GM18502 (cell line): ENCODE measurements at regions not wholly inside any gene's neighbourhood (a gene's known extent, or its start where the extent isn't known, plus 50 kb on each side); places are given as distances from the start of the nearest gene placed in this dataset.

Experiments used
- ATAC-seq: cut with Tn5 transposase; IDR thresholded peaks from one replicate; pipeline ENCODE4 v1.9.1; 2021; ENCODE audit warnings: mild to moderate bottlenecking; ENCODE audit not compliant: unreplicated experiment, poor library complexity

DNA sequence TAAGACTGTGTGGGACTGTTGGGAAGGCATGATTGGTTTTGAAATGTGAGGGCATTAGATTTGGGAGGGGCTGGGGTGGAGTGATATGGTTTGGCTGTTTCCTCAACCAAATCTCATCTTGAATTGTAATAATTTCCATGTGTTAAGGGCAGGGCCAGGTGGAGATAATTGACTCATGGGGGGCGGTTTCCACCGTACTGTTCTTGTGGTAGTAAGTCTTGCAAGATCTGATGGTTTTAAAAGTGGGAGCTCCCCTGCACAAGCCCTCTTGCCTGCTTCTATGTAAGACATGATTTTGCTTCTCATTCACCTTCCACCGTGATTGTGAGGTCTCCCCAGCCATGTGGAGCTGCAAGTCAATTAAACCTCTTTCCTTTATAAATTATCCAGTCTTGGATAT lies 76.6 kb upstream of the PPFIA2 start:
- no peak for ATAC-seq

DNA sequence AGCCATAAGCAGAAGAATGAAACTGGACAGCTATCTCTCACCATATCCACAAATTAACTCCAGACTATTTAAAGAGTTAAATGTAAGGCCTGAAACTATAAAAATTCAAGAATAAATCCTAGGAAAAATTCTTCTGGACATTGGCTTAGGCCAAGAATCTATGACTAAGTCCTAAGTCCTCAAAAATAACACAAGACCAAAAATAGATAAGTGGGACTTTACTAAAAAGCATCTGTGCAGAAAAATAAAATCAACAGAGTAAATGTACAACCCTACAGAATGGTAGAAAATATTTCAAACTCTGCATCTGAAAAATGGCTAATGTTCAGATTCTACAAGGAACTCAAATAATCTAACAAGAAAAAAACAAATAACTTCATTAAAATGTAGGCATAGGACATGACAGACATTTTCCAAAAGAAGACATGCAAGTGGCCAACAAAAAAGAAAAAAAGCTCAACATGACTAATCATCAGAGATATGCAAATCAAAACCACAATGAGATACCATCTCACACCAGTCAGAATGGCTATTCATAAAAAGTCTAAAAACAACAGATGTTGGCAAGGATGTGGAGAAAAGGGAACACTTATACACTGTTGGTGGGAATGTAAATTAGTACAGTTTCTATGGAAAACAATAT lies 61.0 kb upstream of the PPFIA2 start:
- no peak for ATAC-seq

DNA sequence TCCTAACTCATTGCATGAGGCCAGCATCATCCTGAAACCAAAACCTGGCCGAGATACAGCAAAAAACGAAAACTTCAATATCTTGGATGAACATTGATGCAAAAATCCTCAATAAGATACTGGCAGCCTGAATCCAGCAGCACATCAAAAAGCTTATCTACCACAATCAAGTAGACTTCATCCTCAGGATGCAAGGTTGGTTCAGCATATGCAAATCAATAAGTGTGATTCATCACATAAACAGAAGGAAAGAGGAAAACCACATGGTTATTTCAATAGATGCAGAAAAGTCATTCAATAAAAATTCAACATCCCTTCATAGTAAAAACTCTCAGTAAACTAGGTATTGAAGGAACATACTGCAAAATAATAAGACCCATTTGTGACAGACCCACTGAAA lies 56.5 kb upstream of the PPFIA2 start:
- no peak for ATAC-seq

DNA sequence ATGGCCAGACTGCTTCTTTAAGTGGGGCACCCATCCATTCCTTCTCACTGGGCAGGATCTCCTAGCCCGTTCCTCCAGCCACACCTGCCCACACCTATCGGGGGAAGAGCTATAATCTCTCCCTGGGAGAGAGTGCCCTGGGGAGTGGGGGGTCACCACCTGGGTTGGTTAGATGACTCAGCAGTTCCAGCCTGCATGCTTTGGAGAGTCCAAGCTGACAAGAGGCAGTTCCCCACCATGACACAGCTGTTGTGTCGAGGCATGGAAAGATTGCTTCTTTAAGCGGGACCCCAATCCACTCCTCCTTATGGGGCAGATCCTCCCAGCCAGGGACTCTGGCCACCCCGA lies 52.6 kb upstream of the PPFIA2 start:
- ATAC-seq, result no peak

DNA sequence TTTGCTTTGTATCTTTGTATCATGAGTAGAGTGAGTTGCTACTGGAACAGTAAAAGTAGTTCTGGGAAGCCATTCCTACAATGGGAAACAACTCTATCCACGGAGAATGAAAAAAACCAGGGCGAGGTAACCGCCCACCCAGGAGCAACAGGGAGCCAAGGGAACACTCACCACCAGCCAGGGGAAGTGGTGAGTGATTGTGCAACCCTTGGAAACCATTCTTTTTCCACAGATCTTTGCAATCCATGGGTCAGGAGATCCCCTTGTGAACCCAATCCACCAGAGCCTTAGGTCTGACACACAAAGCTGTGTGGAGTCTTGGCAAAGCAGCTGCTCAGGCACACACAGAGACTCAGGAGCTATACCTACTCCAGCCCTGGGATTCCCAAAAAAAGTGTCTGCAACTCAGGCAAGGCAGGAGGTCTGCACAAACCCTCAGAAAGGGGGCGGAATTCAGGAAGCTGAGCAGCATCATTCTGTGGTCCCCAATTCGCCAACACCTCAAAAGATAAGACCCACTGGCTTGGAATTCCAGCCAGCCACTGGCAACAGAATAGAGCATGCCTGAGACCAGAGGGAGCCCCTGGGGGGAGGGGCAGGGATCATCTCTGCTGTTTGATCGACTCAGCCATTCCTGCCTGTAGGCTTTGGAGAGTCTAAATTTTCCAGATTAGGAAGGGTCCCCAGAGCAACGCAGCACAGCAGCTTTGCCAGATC lies 52.1 kb upstream of the PPFIA2 start:
- ATAC-seq, result no peak

DNA sequence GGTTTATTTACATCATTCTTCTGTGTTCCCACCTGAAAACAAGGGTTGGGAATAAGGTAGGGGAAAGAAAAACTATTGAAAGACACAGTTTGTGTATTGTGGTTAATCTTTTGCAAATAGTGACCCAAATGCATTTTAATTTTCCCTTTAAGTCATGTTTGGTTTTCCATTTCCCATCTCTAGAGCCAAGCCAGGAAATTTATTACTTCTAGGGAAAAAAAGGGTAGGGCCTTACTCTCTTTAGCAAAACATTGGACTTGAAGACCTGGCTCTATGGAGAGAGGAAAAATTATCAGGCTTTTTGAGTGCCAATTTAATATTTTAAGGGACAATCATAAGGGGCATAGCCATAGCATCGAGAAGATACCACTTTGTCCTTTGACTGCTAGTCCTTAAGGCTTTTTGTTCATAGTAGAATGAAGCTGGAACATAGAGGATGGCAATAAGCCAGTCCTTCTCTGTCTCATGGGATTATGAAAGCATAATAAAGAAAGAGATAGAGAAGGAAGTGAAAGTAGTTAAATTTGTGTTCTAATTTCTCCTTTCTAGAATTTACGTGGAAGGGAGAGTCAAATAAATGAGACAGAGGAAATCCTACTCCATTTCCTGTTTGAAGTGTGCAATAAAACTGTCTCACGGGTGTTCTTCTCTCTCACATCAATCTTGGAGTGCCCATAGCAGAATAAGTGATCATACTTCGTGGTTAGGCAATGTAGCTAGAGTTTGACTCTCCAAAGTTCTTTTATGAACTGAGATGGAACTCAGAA lies 50.9 kb upstream of the PPFIA2 start:
- ATAC-seq, result peak; percentile 79

DNA sequence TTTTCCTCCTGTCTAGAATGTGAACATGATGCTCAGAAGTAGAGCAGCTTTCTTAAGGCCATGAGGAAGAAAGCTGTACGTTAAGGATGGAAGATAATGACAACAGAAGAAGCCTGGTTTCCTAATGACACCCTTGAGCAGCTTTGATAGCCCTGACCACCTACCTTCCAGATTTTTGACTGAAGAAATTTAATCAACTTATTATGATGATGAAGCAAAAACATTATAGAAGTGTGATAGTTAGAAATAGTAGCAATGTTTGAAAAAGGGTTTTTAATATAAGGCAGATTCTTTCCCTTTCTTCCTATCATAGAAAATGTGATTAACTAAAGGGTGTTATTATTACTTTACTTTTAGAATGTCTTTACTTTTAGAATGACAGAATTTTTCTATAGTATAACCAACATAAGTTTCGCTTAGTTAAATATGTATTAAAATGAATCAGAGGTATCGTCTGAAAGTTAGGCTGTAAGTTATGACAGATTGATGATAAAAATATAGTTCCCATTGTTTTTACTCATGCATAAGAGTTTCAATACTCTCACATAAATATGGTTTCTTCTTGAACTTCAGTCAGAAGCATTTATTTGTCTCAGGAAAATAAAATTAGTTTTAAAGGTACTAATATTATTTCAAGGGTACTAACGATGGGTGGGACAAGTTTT lies 50.1 kb upstream of the PPFIA2 start:
- no peak for ATAC-seq
